Heart left ventricle (tissue), 16 donors: ENCODE measurements at regions not wholly inside any gene's neighbourhood (a gene's known extent, or its start where the extent isn't known, plus 50 kb on each side); places are given as distances from the start of the nearest gene placed in this dataset.

Source experiments
- ATAC-seq, 4 donors: fragments of 200-7000 bp; cut with Tn5 transposase; one replicate each; pipeline ENCODE4 v1.9.1; 2020 to 2022; ENCODE audit warnings: moderate library complexity in 4 of 4, mild to moderate bottlenecking in 3 of 4, moderate number of reproducible peaks in 1 of 4
- DNase-seq, 5 donors: peaks; one replicate each; pipeline ENCODE4 v3.0.0-alpha.2; 2020
- H3K27ac ChIP-seq, 12 donors: fragments of 200-600 bp; sonication (generic) in 4 of 12; one replicate each; pipeline versions ENCODE4 v1.5.0 to v1.8.0; 2016 to 2022; ENCODE audit warnings: mild to moderate bottlenecking in 2 of 12
- H3K27me3 ChIP-seq, 9 donors: fragments of 200-600 bp; sonication (generic) in 2 of 9; one replicate each; pipeline versions ENCODE4 v1.5.1 to v1.8.0; 2016 to 2022; ENCODE audit warnings: mild to moderate bottlenecking in 3 of 9
- H3K36me3 ChIP-seq, 9 donors: fragments of 200-600 bp; sonication (generic) in 2 of 9; one replicate each; pipeline versions ENCODE4 v1.5.0 to v1.8.0; 2018 to 2022; ENCODE audit warnings: mild to moderate bottlenecking in 2 of 9
- H3K4me1 ChIP-seq, 12 donors: fragments of 200-600 bp; sonication (generic) in 4 of 12; one replicate each; pipeline versions ENCODE4 v1.5.0 to v1.8.0; 2016 to 2022; ENCODE audit warnings: mild to moderate bottlenecking in 3 of 12
- H3K4me3 ChIP-seq, 12 donors: fragments of 200-600 bp; sonication (generic) in 4 of 12; one replicate each; pipeline versions ENCODE4 v1.5.0 to v1.8.0; 2017 to 2022; ENCODE audit warnings: mild to moderate bottlenecking in 9 of 12, moderate library complexity in 4 of 12
- H3K9me3 ChIP-seq, 12 donors: fragments of 200-600 bp; sonication (generic) in 4 of 12; one replicate each; pipeline versions ENCODE4 v1.5.0 to v1.8.0; 2016 to 2022; ENCODE audit warnings: mild to moderate bottlenecking in 1 of 12
- CTCF ChIP-seq, 12 donors: fragments of 200-600 bp; sonication (generic) in 4 of 12; IDR thresholded peaks; one replicate each; pipeline versions ENCODE4 v1.5.0 to v1.8.0; 2018 to 2022; ENCODE audit warnings: antibody characterized with exemption in 12 of 12, mild to moderate bottlenecking in 5 of 12
- POLR2A ChIP-seq, 2 donors: fragments of 450-650 bp; IDR thresholded peaks; one replicate each; pipeline ENCODE4 v1.6.1; 2017; ENCODE audit warnings: antibody characterized with exemption in 2 of 2, mild to moderate bottlenecking in 2 of 2, moderate library complexity in 2 of 2
- WGBS, 4 donors: extraction: QIAGEN DNeasy Blood & Tissue Kit in 2 of 4; methylation state at CpG; one replicate each; pipeline versions ENCODE4 v1.1.5 to v1.1.7; 2013 to 2018; 5-methylcytosine and 5-hydroxymethylcytosine counted together
- intact Hi-C, 10 donors: fragments of 100-400 bp; cut with DNase I; formaldehyde crosslinking; loops; one replicate each; pipeline versions ENCODE4 v1.11.1 to v1.14.2; 2022
- donor health status: ischemic (EF 13 %, LVEDD 7.1; RV severe dilation, severe dysfunction).
- donor health status: healthy with polysubstance abuse.
- donor health status: DM: no; HTN: yes; CAD: no.
- donor health status: DM: no; HTN: no; CAD: no.
- donor health status: ischemic (EF 25% LVEDD 6.9; RV normal size, moderate dysfunction).
- donor health status: ischemic (EF 25% LVEDD 5.7; RV mildly dilated, moderate dysfunction).
- donor health status: healthy.
- donor health status: DM: yes; HTN: yes; CAD: no.
- donor health status: ischemic (EF 35%, LVEDD 5.7; RV mildly dilated, moderate dysfunction).
- donor health status: nonischemic (EF 11% LVEDD 7.7; RV severe dilation, severe dysfunction).
- donor health status: DM: yes; HTN: yes; CAD: no.
- donor health status: PGD.
- donor health status: ischemic (EF 29% LVEDD 5.4; RV normal size, mild dysfunction).
- donor health status: nonischemic (EF 23%, LVEDD 6.1; RV moderate dilation, normal function).

- Histone ChIP-seq H3K4me3 (no peak overlapping the region), H3K27me3 (no peaks in the 10 kb centered on the region), H3K36me3 (no peaks in the 10 kb centered on the region), H3K9me3 (no peaks in the 10 kb centered on the region), H3K4me1 (no peaks in the 10 kb centered on the region), H3K27ac (no peak overlapping the region)
- intact Hi-C loops, result no loop called here
- ATAC-seq (no peak), DNase-seq (no peak)
- WGBS, 4 donors, result 85 to 87% (median 86%) methylated on average over 2 of the region's 2 CpGs
- no peak for TF ChIP-seq POLR2A (IDR thresholded peaks at IDR 0.05)
- TF ChIP-seq CTCF (IDR thresholded peaks at IDR 0.05), result peak in 2 of 12 donors; percentile 10 to 39
These were observed 926.7 kb downstream of the GALC start for GRCh38 chr14:87066221-87066817.

GRCh38 chr14:87065366-87065765 lies 927.6 kb downstream of the GALC start:
- no peaks in the 10 kb centered on the region for H3K4me1 ChIP-seq
- WGBS, 4 donors, result 84 to 93% (median 87%) methylated on average over 2 of the region's 2 CpGs
- no peaks in the 10 kb centered on the region for H3K27me3 ChIP-seq
- intact Hi-C loops, result no loop called here
- H3K36me3 ChIP-seq, result no peaks in the 10 kb centered on the region
- no peaks in the 10 kb centered on the region for H3K9me3 ChIP-seq
- DNase-seq, result no peak
- TF ChIP-seq POLR2A (IDR thresholded peaks at IDR 0.05), result no peak
- no peak for TF ChIP-seq CTCF (IDR thresholded peaks at IDR 0.05)
- H3K27ac ChIP-seq, result no peak overlapping the region
- no peak for ATAC-seq
- no peak overlapping the region for H3K4me3 ChIP-seq

GRCh38 chr14:87063181-87063580 lies 929.8 kb downstream of the GALC start:
- no peaks in the 10 kb centered on the region for H3K4me1 ChIP-seq
- no peak for TF ChIP-seq CTCF (IDR thresholded peaks at IDR 0.05)
- no peak for TF ChIP-seq POLR2A (IDR thresholded peaks at IDR 0.05)
- no peaks in the 10 kb centered on the region for H3K9me3 ChIP-seq
- intact Hi-C loops, result no loop called here
- no peaks in the 10 kb centered on the region for H3K27me3 ChIP-seq
- H3K36me3 ChIP-seq, result no peaks in the 10 kb centered on the region
- no peak overlapping the region for H3K4me3 ChIP-seq
- 75 to 88% (median 84%) methylated on average over 1 of the region's 1 CpG for WGBS, 4 donors
- DNase-seq (no peak), ATAC-seq (no peak)
- H3K27ac ChIP-seq, result no peak overlapping the region

DNA sequence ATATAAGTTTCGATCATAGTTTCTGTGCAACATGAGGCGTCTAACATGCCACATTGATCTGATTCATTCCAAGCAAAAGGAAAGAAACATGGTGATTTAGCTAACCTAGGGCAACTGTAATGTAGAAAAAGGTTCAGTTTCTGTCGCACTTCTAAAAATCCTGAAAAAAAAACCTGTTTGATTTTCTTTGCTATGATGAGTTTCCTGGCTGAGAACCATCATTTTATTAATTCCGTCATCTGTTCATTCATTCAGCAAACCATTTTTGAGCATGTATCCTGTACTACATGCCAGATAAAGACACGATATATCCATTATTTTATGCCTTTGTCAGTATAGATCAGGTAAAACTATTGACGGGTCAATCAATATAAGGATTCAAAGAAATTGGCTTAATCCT lies 932.6 kb downstream of the GALC start:
- Histone ChIP-seq H3K4me3 (no peak overlapping the region), H3K27ac (no peak overlapping the region), H3K4me1 (no peaks in the 10 kb centered on the region), H3K27me3 (no peaks in the 10 kb centered on the region), H3K36me3 (no peaks in the 10 kb centered on the region), H3K9me3 (no peaks in the 10 kb centered on the region)
- TF ChIP-seq POLR2A (IDR thresholded peaks at IDR 0.05) (no peak), CTCF (IDR thresholded peaks at IDR 0.05) (no peak)
- ATAC-seq (no peak), DNase-seq (no peak)
- whole genome bisulfite sequencing, 4 donors, result 89 to 93% (median 91%) methylated on average over 6 of the region's 6 CpGs
- intact Hi-C loops, result no loop called here
